ENCODE measurements at regions not wholly inside any gene's neighbourhood (a gene's known extent, or its start where the extent isn't known, plus 50 kb on each side); places are given as distances from the start of the nearest gene placed in this dataset.

GRCh38 chr2:228615496-228615895 is 434.0 kb upstream of the SPHKAP start:
- peaks cover 3% of the 10 kb centered on the region for H3K27me3 Mint-ChIP-seq
- no peak overlapping the region for H3K4me3 Mint-ChIP-seq (ENCODE audit: low read depth)
- H3K27ac Mint-ChIP-seq, result no peak overlapping the region
- no peaks in the 10 kb centered on the region for H3K9me3 Mint-ChIP-seq (ENCODE audit: low read depth)
- no peaks in the 10 kb centered on the region for H3K36me3 Mint-ChIP-seq (ENCODE audit: insufficient read depth)
- TF ChIP-seq CTCF (IDR thresholded peaks at IDR 0.05; ENCODE audit: unreplicated experiment), result no peak
- H3K4me1 Mint-ChIP-seq (ENCODE audit: low read depth), result no peaks in the 10 kb centered on the region
- no peak for DNase-seq (ENCODE audit: low spot score, unreplicated experiment)

GRCh38 chr2:228614741-228615140 is 433.3 kb upstream of the SPHKAP start:
- no peak overlapping the region for H3K27ac Mint-ChIP-seq
- H3K27me3 Mint-ChIP-seq, result peaks cover 3% of the 10 kb centered on the region
- no peak for DNase-seq (ENCODE audit: low spot score, unreplicated experiment)

GRCh38 chr2:228613133-228613850 is 431.8 kb upstream of the SPHKAP start:
- peaks cover 3% of the 10 kb centered on the region for H3K27me3 Mint-ChIP-seq

More at GRCh38 chr2:228614741-228615140, 433.3 kb upstream of the SPHKAP start:
- no peak overlapping the region for H3K4me3 Mint-ChIP-seq (ENCODE audit: low read depth)
- no peak for TF ChIP-seq CTCF (IDR thresholded peaks at IDR 0.05; ENCODE audit: unreplicated experiment)
- H3K4me1 Mint-ChIP-seq (ENCODE audit: low read depth), result no peaks in the 10 kb centered on the region
- no peaks in the 10 kb centered on the region for H3K9me3 Mint-ChIP-seq (ENCODE audit: low read depth)
- H3K36me3 Mint-ChIP-seq (ENCODE audit: insufficient read depth), result no peaks in the 10 kb centered on the region

GRCh38 chr2:228611171-228611570 is 429.7 kb upstream of the SPHKAP start:
- no peak overlapping the region for H3K27ac Mint-ChIP-seq
- H3K27me3 Mint-ChIP-seq, result no peaks in the 10 kb centered on the region
- H3K9me3 Mint-ChIP-seq (ENCODE audit: low read depth), result no peaks in the 10 kb centered on the region
- TF ChIP-seq CTCF (IDR thresholded peaks at IDR 0.05; ENCODE audit: unreplicated experiment), result no peak
- no peaks in the 10 kb centered on the region for H3K4me1 Mint-ChIP-seq (ENCODE audit: low read depth)
- DNase-seq (ENCODE audit: low spot score, unreplicated experiment), result no peak
- H3K4me3 Mint-ChIP-seq (ENCODE audit: low read depth), result no peak overlapping the region
- H3K36me3 Mint-ChIP-seq (ENCODE audit: insufficient read depth), result no peaks in the 10 kb centered on the region

More at GRCh38 chr2:228613133-228613850, 431.8 kb upstream of the SPHKAP start:
- Mint-ChIP-seq H3K4me3 (ENCODE audit: low read depth) (no peak overlapping the region), H3K27ac (no peak overlapping the region), H3K9me3 (ENCODE audit: low read depth) (no peaks in the 10 kb centered on the region), H3K36me3 (ENCODE audit: insufficient read depth) (no peaks in the 10 kb centered on the region), H3K4me1 (ENCODE audit: low read depth) (no peaks in the 10 kb centered on the region)
- TF ChIP-seq CTCF (IDR thresholded peaks at IDR 0.05; ENCODE audit: unreplicated experiment), result no peak
- DNase-seq (ENCODE audit: low spot score, unreplicated experiment), result no peak

- no peaks in the 10 kb centered on the region for H3K27me3 Mint-ChIP-seq
- H3K9me3 Mint-ChIP-seq (ENCODE audit: low read depth), result peaks cover 3% of the 10 kb centered on the region
- H3K36me3 Mint-ChIP-seq (ENCODE audit: insufficient read depth), result no peaks in the 10 kb centered on the region
- TF ChIP-seq CTCF (IDR thresholded peaks at IDR 0.05; ENCODE audit: unreplicated experiment), result no peak
- H3K27ac Mint-ChIP-seq, result no peak overlapping the region
- DNase-seq (ENCODE audit: low spot score, unreplicated experiment), result no peak
- H3K4me3 Mint-ChIP-seq (ENCODE audit: low read depth), result no peak overlapping the region
- no peaks in the 10 kb centered on the region for H3K4me1 Mint-ChIP-seq (ENCODE audit: low read depth)
Observed at GRCh38 chr2:228602288-228602687, 420.8 kb upstream of the SPHKAP start.

Measured in progenitor cell of endocrine pancreas (in vitro differentiated cells).